C4-2B (cell line): ENCODE measurements at regions not wholly inside any gene's neighbourhood (a gene's known extent, or its start where the extent isn't known, plus 50 kb on each side); places are given as distances from the start of the nearest gene placed in this dataset.

ENCODE experiments used
- ZFX ChIP-seq: fragments of 450-650 bp; IDR thresholded peaks from 2 replicates; pipeline ENCODE4 v1.6.1; 2017
- TF ChIP-seq, protein P1 (sequence below): fragments of 450-650 bp; conservative IDR thresholded peaks from 2 replicates; pipeline ENCODE4 v1.5.1; 2017; ENCODE audit warnings: mild to moderate bottlenecking

DNA sequence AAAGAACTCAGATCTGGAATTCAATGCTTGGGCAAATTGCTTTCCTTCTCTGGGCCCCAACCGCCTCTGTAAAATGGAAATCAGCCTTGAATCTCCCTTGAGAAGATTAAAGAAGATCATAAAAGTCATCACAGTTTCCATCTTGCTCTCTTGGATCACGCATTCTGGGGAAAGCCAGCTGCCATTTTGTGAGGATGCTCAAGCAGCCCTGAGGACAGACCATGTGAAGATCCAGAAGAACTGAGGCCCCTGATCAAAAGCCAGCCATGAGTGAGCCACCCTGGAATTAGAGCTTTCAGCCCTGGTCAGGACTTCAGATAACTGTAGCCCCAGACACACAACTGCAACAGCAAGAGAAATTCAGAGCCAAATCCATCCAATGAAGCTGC, 229.3 kb downstream of the MN1 start:
- TF ChIP-seq, protein P1, sequence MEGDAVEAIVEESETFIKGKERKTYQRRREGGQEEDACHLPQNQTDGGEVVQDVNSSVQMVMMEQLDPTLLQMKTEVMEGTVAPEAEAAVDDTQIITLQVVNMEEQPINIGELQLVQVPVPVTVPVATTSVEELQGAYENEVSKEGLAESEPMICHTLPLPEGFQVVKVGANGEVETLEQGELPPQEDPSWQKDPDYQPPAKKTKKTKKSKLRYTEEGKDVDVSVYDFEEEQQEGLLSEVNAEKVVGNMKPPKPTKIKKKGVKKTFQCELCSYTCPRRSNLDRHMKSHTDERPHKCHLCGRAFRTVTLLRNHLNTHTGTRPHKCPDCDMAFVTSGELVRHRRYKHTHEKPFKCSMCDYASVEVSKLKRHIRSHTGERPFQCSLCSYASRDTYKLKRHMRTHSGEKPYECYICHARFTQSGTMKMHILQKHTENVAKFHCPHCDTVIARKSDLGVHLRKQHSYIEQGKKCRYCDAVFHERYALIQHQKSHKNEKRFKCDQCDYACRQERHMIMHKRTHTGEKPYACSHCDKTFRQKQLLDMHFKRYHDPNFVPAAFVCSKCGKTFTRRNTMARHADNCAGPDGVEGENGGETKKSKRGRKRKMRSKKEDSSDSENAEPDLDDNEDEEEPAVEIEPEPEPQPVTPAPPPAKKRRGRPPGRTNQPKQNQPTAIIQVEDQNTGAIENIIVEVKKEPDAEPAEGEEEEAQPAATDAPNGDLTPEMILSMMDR, result no peak
- TF ChIP-seq ZFX, result no peak
